ENCODE measurements at regions not wholly inside any gene's neighbourhood (a gene's known extent, or its start where the extent isn't known, plus 50 kb on each side); places are given as distances from the start of the nearest gene placed in this dataset.

GRCh38 chr18:68282232-68282631 lies 432.7 kb downstream of the TMX3 start:
- H3K9me3 ChIP-seq (replicated peaks; ENCODE audit: control insufficient read depth, low read depth, low read length), result no peaks in the 10 kb centered on the region
- no peaks in the 10 kb centered on the region for H3K27me3 ChIP-seq (ENCODE audit: control insufficient read depth, insufficient read depth, low read length)
- H3K4me3 ChIP-seq (ENCODE audit: low read length), result no peak overlapping the region
- WGBS (ENCODE audit: insufficient coverage), result no CpG with 5 or more reads among the region's 2 CpGs
- no peak overlapping the region for H3K27ac ChIP-seq (ENCODE audit: low read length)
- H3K4me1 ChIP-seq (ENCODE audit: control insufficient read depth, insufficient read depth, low read length), result no peaks in the 10 kb centered on the region
- H3K36me3 ChIP-seq (ENCODE audit: control insufficient read depth, insufficient read depth, low read length), result no peaks in the 10 kb centered on the region
- DNase-seq, result no peak

GRCh38 chr18:68275616-68276015 lies 439.3 kb downstream of the TMX3 start:
- WGBS (ENCODE audit: insufficient coverage), result no CpG with 5 or more reads among the region's 1 CpG
- H3K4me1 ChIP-seq (ENCODE audit: control insufficient read depth, insufficient read depth, low read length), result no peaks in the 10 kb centered on the region
- DNase-seq, result no peak
- H3K27me3 ChIP-seq (ENCODE audit: control insufficient read depth, insufficient read depth, low read length), result no peaks in the 10 kb centered on the region
- no peaks in the 10 kb centered on the region for H3K36me3 ChIP-seq (ENCODE audit: control insufficient read depth, insufficient read depth, low read length)
- no peak overlapping the region for H3K4me3 ChIP-seq (ENCODE audit: low read length)
- no peaks in the 10 kb centered on the region for H3K9me3 ChIP-seq (replicated peaks; ENCODE audit: control insufficient read depth, low read depth, low read length)
- H3K27ac ChIP-seq (ENCODE audit: low read length), result no peak overlapping the region

GRCh38 chr18:68270017-68270416 lies 444.9 kb downstream of the TMX3 start:
- no CpG with 5 or more reads among the region's 3 CpGs for WGBS (ENCODE audit: insufficient coverage)
- Histone ChIP-seq H3K36me3 (ENCODE audit: control insufficient read depth, insufficient read depth, low read length) (no peaks in the 10 kb centered on the region), H3K4me1 (ENCODE audit: control insufficient read depth, insufficient read depth, low read length) (no peaks in the 10 kb centered on the region)

GRCh38 chr18:68267583-68267982 lies 447.3 kb downstream of the TMX3 start:
- Histone ChIP-seq H3K36me3 (ENCODE audit: control insufficient read depth, insufficient read depth, low read length) (no peaks in the 10 kb centered on the region), H3K9me3 (replicated peaks; ENCODE audit: control insufficient read depth, low read depth, low read length) (no peaks in the 10 kb centered on the region), H3K27me3 (ENCODE audit: control insufficient read depth, insufficient read depth, low read length) (no peaks in the 10 kb centered on the region), H3K27ac (ENCODE audit: low read length) (no peak overlapping the region), H3K4me1 (ENCODE audit: control insufficient read depth, insufficient read depth, low read length) (no peaks in the 10 kb centered on the region), H3K4me3 (ENCODE audit: low read length) (no peak overlapping the region)
- DNase-seq, result no peak

More at GRCh38 chr18:68270017-68270416, 444.9 kb downstream of the TMX3 start:
- H3K4me3 ChIP-seq (ENCODE audit: low read length), result no peak overlapping the region
- no peak overlapping the region for H3K27ac ChIP-seq (ENCODE audit: low read length)
- no peaks in the 10 kb centered on the region for H3K9me3 ChIP-seq (replicated peaks; ENCODE audit: control insufficient read depth, low read depth, low read length)
- no peak for DNase-seq
- H3K27me3 ChIP-seq (ENCODE audit: control insufficient read depth, insufficient read depth, low read length), result no peaks in the 10 kb centered on the region

DNA sequence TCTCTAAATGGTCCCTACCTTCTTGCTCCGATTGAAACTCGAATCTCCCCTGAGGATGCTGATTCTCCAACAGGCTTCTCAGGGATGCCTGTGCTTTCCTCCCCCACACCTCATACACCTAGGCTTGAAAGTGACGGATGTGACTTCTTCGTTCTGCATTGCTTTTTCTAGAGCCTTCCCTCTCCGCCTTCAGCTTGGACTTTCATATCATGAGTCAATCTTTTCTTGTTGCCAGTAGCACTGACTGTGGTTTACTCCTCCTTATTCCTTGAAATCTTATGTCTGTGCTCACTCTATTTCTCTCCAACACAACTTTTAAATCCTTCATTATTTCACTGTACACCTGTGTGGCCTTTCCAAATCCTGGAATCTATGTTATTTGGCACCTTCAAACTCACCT lies 451.4 kb downstream of the TMX3 start:
- Histone ChIP-seq H3K27me3 (ENCODE audit: control insufficient read depth, insufficient read depth, low read length) (no peaks in the 10 kb centered on the region), H3K36me3 (ENCODE audit: control insufficient read depth, insufficient read depth, low read length) (no peaks in the 10 kb centered on the region), H3K4me3 (ENCODE audit: low read length) (no peak overlapping the region), H3K27ac (ENCODE audit: low read length) (no peak overlapping the region), H3K9me3 (replicated peaks; ENCODE audit: control insufficient read depth, low read depth, low read length) (no peaks in the 10 kb centered on the region), H3K4me1 (ENCODE audit: control insufficient read depth, insufficient read depth, low read length) (no peaks in the 10 kb centered on the region)
- 71% methylated on average over 5 of the region's 5 CpGs for WGBS (ENCODE audit: insufficient coverage)
- DNase-seq, result no peak

DNA sequence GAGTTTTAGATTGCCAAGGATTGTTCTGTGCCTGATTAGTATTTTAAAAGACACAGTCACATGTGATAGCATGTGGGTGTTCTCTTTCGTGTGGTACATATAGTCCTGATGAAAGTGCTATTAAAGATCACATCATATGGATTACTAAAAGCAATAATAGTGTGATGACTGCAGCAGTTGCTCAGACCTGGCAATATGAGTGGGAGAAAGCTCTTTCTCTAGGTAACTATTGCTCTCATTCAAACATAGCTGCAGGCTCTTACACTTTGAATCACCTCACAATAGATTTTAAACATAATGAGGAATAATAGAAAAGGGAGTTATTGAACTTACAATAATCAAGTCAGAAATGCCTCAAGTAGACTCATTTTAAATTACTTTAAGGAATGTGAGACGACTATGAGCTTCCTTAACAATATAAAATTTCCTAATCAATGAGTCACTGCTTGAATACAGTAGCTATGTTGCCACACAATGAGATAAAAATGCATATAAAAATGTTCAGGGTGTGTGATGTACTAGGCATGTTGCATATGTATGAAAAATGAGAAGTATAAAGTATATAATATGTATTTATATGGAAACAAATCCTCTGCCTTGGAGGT lies 452.1 kb downstream of the TMX3 start:
- H3K27me3 ChIP-seq (ENCODE audit: control insufficient read depth, insufficient read depth, low read length), result no peaks in the 10 kb centered on the region
- H3K4me1 ChIP-seq (ENCODE audit: control insufficient read depth, insufficient read depth, low read length), result no peaks in the 10 kb centered on the region
- no peak overlapping the region for H3K27ac ChIP-seq (ENCODE audit: low read length)
- no peaks in the 10 kb centered on the region for H3K36me3 ChIP-seq (ENCODE audit: control insufficient read depth, insufficient read depth, low read length)
- H3K4me3 ChIP-seq (ENCODE audit: low read length), result no peak overlapping the region
- H3K9me3 ChIP-seq (replicated peaks; ENCODE audit: control insufficient read depth, low read depth, low read length), result no peaks in the 10 kb centered on the region
- DNase-seq, result no peak
- no CpG with 5 or more reads among the region's 2 CpGs for WGBS (ENCODE audit: insufficient coverage)

- Histone ChIP-seq H3K4me3 (ENCODE audit: low read length) (no peak overlapping the region), H3K4me1 (ENCODE audit: control insufficient read depth, insufficient read depth, low read length) (no peaks in the 10 kb centered on the region), H3K9me3 (replicated peaks; ENCODE audit: control insufficient read depth, low read depth, low read length) (no peaks in the 10 kb centered on the region), H3K27ac (ENCODE audit: low read length) (no peak overlapping the region), H3K27me3 (ENCODE audit: control insufficient read depth, insufficient read depth, low read length) (no peaks in the 10 kb centered on the region), H3K36me3 (ENCODE audit: control insufficient read depth, insufficient read depth, low read length) (no peaks in the 10 kb centered on the region)
- WGBS (ENCODE audit: insufficient coverage), result no CpG with 5 or more reads among the region's 3 CpGs
- DNase-seq, result no peak
Measured at GRCh38 chr18:68256418-68257067, 458.4 kb downstream of the TMX3 start.

DNA sequence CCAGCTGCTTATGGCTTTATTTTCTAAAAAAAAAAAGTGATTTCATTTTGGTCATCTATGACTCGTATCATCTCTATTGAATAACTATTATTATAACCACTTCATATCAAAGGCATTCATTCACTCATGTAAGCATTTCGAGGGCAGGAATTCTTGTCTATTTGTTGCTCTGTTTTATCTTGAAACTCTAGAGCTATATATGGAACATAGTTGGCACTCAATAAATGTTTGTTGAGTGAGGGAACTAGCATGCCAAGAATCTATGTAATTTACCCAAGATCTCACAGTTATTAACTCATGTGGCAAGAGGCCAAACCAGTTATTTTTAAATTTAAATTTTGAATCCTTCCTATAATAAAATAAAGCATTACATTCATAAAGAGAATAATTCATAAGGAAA lies 470.1 kb downstream of the TMX3 start:
- no peaks in the 10 kb centered on the region for H3K4me1 ChIP-seq (ENCODE audit: control insufficient read depth, insufficient read depth, low read length)
- H3K27ac ChIP-seq (ENCODE audit: low read length), result no peak overlapping the region
- no CpG with 5 or more reads among the region's 2 CpGs for WGBS (ENCODE audit: insufficient coverage)
- no peaks in the 10 kb centered on the region for H3K27me3 ChIP-seq (ENCODE audit: control insufficient read depth, insufficient read depth, low read length)
- DNase-seq, result no peak
- H3K36me3 ChIP-seq (ENCODE audit: control insufficient read depth, insufficient read depth, low read length), result no peaks in the 10 kb centered on the region
- H3K9me3 ChIP-seq (replicated peaks; ENCODE audit: control insufficient read depth, low read depth, low read length), result no peaks in the 10 kb centered on the region
- no peak overlapping the region for H3K4me3 ChIP-seq (ENCODE audit: low read length)

GRCh38 chr18:68241881-68242280 lies 473.0 kb downstream of the TMX3 start:
- no peak for DNase-seq
- H3K4me1 ChIP-seq (ENCODE audit: control insufficient read depth, insufficient read depth, low read length), result no peaks in the 10 kb centered on the region

DNA sequence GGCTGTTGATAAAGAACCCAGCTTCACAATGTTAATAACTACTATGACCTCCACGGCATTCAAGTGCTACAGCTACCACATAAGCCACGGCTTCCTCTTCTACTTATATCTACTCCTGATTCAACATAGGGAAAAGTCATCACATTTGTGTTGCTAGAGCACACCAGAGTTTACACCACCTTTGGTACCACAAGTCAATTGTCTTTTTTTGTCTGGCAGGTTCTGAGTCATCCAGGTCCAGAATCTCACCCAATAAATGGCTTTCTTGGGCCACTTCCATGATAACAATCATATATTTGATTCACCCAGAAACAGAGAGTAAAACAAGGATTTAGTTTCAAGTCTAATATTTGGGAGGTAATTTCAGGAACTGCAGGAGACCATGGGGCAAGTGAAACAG lies 480.2 kb downstream of the TMX3 start:
- H3K4me1 ChIP-seq (ENCODE audit: control insufficient read depth, insufficient read depth, low read length), result no peaks in the 10 kb centered on the region
- H3K27ac ChIP-seq (ENCODE audit: low read length), result no peak overlapping the region
- H3K36me3 ChIP-seq (ENCODE audit: control insufficient read depth, insufficient read depth, low read length), result no peaks in the 10 kb centered on the region
- H3K27me3 ChIP-seq (ENCODE audit: control insufficient read depth, insufficient read depth, low read length), result no peaks in the 10 kb centered on the region
- no peaks in the 10 kb centered on the region for H3K9me3 ChIP-seq (replicated peaks; ENCODE audit: control insufficient read depth, low read depth, low read length)
- DNase-seq, result no peak
- H3K4me3 ChIP-seq (ENCODE audit: low read length), result no peak overlapping the region
- WGBS (ENCODE audit: insufficient coverage), result 32% methylated on average over 2 of the region's 2 CpGs

More at GRCh38 chr18:68241881-68242280, 473.0 kb downstream of the TMX3 start:
- Histone ChIP-seq H3K36me3 (ENCODE audit: control insufficient read depth, insufficient read depth, low read length) (no peaks in the 10 kb centered on the region), H3K27ac (ENCODE audit: low read length) (no peak overlapping the region), H3K9me3 (replicated peaks; ENCODE audit: control insufficient read depth, low read depth, low read length) (no peaks in the 10 kb centered on the region), H3K27me3 (ENCODE audit: control insufficient read depth, insufficient read depth, low read length) (no peaks in the 10 kb centered on the region), H3K4me3 (ENCODE audit: low read length) (no peak overlapping the region)

DNA sequence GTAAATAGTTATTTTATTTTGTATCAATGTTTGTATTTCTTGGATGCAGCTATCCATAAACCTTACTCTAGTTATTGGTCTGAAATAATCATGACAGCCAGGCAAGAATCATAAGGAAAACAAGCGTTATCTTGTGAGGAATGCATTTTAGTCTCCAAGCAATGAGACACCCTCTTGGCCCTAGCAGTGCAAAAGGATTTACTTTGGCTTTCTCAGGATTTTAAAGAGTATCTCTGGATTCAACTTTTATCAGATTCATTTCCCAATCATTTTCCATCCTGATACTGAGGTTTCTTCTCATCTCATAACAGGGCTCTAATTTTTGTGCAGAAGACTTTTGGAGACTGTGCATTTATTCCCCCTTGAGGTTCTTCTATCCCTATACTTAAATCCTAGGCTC lies 480.8 kb downstream of the TMX3 start:
- no CpG with 5 or more reads among the region's 1 CpG for WGBS (ENCODE audit: insufficient coverage)
- Histone ChIP-seq H3K36me3 (ENCODE audit: control insufficient read depth, insufficient read depth, low read length) (no peaks in the 10 kb centered on the region), H3K27me3 (ENCODE audit: control insufficient read depth, insufficient read depth, low read length) (no peaks in the 10 kb centered on the region), H3K27ac (ENCODE audit: low read length) (no peak overlapping the region), H3K4me3 (ENCODE audit: low read length) (no peak overlapping the region), H3K9me3 (replicated peaks; ENCODE audit: control insufficient read depth, low read depth, low read length) (no peaks in the 10 kb centered on the region), H3K4me1 (ENCODE audit: control insufficient read depth, insufficient read depth, low read length) (no peaks in the 10 kb centered on the region)
- DNase-seq, result peak; percentile 61

Data from muscle of leg (tissue), 3 donors.